HG02642 (cell line): ENCODE measurements at regions not wholly inside any gene's neighbourhood (a gene's known extent, or its start where the extent isn't known, plus 50 kb on each side); places are given as distances from the start of the nearest gene placed in this dataset.
"Not testable (repeated sequence)": the region's sequence is repeated elsewhere in the genome, so short reads cannot be mapped to it uniquely, and the experiment has no call there.

Source experiments
- ATAC-seq: cut with Tn5 transposase; IDR thresholded peaks from one replicate; pipeline ENCODE4 v1.9.1; 2021; ENCODE audit warnings: mild to moderate bottlenecking; ENCODE audit not compliant: unreplicated experiment, poor library complexity

- not testable (repeated sequence) for ATAC-seq
Observed at GRCh38 chr2:16199241-16199640, 258.9 kb downstream of the MYCN start.

GRCh38 chr2:16198166-16198912 lies 258.0 kb downstream of the MYCN start:
- ATAC-seq: no peak

- ATAC-seq: no peak
Observed at GRCh38 chr2:16197504-16198147, 257.3 kb downstream of the MYCN start.

- no peak for ATAC-seq
Observed at GRCh38 chr2:16196687-16197503, 256.5 kb downstream of the MYCN start.

GRCh38 chr2:16195681-16196070 lies 255.3 kb downstream of the MYCN start:
- no peak for ATAC-seq

- no peak for ATAC-seq
Observed at GRCh38 chr2:16194931-16195680, 254.8 kb downstream of the MYCN start.

GRCh38 chr2:16194530-16194929 lies 254.2 kb downstream of the MYCN start:
- ATAC-seq: no peak

GRCh38 chr2:16194096-16194390 lies 253.7 kb downstream of the MYCN start:
- ATAC-seq: no peak

GRCh38 chr2:16192416-16193216 lies 252.3 kb downstream of the MYCN start:
- no peak for ATAC-seq

GRCh38 chr2:16191431-16192200 lies 251.3 kb downstream of the MYCN start:
- no peak for ATAC-seq

GRCh38 chr2:16190446-16191270 lies 250.3 kb downstream of the MYCN start:
- ATAC-seq: no peak

- no peak for ATAC-seq
Observed at GRCh38 chr2:16189836-16190160, 249.4 kb downstream of the MYCN start.

- ATAC-seq: no peak
Observed at GRCh38 chr2:16189029-16189835, 248.9 kb downstream of the MYCN start.

GRCh38 chr2:16188261-16188890 lies 248.0 kb downstream of the MYCN start:
- no peak for ATAC-seq

- peak; percentile 8 for ATAC-seq
Observed at GRCh38 chr2:16187482-16187817, 247.1 kb downstream of the MYCN start.

GRCh38 chr2:16186661-16187481 lies 246.5 kb downstream of the MYCN start:
- ATAC-seq: peak; percentile 50
